ENCODE measurements at regions not wholly inside any gene's neighbourhood (a gene's known extent, or its start where the extent isn't known, plus 50 kb on each side); places are given as distances from the start of the nearest gene placed in this dataset.

DNA sequence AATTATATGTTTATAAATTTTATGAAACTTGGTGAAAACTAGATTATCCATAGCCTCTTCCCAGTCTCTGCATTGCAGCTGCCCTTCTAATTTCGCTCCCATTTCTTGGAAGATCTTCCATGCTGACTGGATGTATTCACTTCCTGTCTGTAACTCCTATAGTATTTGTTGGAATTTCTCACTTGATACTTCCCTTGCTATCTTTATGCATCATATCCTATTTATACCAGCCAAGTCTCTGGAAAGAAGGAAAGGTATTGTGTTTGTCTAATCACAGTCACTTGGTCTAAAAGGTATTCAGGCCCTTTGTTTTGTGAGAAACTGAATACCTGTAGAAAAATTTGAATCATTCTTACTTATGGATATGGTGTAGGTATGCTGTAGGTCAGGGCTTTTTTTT, 870.9 kb upstream of the FRG1 start:
- no peak for DNase-seq (ENCODE audit: low read depth in 2 of 3, low spot score in 2 of 3)

GRCh38 chr4:189071241-189071640, 869.4 kb upstream of the FRG1 start:
- no peak for DNase-seq (ENCODE audit: low read depth in 2 of 3, low spot score in 2 of 3)

GRCh38 chr4:189073739-189074138, 866.9 kb upstream of the FRG1 start:
- DNase-seq (ENCODE audit: low read depth in 2 of 3, low spot score in 2 of 3) = no peak

DNA sequence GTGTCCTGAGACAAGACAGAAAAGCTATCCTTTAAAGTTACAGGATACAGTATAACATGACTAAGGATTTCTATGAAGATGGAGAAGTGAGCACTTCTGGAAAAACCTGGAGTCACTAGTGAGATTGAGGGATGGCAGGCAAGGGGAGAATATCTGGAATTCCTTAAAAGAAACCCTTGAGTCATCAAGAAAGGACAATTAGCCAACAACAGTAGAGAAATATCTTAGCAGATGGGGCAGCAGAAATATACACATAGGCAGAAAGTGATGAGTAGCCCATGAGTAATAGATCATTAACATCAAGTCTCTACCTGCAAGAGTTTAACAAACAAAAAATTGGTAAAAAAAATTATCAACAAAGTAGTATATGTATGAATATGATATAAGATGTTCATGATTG, 858.8 kb upstream of the FRG1 start:
- DNase-seq (ENCODE audit: low read depth in 2 of 3, low spot score in 2 of 3) = no peak

- no peak for DNase-seq (ENCODE audit: low read depth in 2 of 3, low spot score in 2 of 3)
These were observed 856.9 kb upstream of the FRG1 start for GRCh38 chr4:189083769-189084168.

DNA sequence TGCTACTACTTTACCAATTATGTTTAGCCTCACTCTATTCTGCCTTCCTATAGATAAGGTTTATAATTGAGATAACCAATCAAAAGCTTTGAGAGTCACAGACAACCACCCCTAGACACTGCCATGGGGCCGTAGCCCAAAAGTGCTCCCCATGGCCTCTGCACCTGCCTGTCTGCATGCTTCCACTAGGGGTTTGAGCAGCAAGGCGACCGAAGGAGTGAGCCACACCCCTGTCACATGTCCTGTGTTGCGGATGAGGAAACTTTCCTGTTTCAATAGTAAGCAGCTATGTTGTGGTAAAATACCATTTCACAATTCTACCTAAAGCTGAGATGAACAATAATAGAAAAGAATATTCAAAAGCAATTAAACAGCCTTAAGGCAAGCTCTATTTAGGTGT, 856.0 kb upstream of the FRG1 start:
- DNase-seq (ENCODE audit: low read depth in 2 of 3, low spot score in 2 of 3) = no peak

- no peak for DNase-seq (ENCODE audit: low read depth in 2 of 3, low spot score in 2 of 3)
These were observed 852.7 kb upstream of the FRG1 start for GRCh38 chr4:189087971-189088370.

GRCh38 chr4:189088780-189089179, 851.9 kb upstream of the FRG1 start:
- DNase-seq (ENCODE audit: low read depth in 2 of 3, low spot score in 2 of 3) = no peak

DNA sequence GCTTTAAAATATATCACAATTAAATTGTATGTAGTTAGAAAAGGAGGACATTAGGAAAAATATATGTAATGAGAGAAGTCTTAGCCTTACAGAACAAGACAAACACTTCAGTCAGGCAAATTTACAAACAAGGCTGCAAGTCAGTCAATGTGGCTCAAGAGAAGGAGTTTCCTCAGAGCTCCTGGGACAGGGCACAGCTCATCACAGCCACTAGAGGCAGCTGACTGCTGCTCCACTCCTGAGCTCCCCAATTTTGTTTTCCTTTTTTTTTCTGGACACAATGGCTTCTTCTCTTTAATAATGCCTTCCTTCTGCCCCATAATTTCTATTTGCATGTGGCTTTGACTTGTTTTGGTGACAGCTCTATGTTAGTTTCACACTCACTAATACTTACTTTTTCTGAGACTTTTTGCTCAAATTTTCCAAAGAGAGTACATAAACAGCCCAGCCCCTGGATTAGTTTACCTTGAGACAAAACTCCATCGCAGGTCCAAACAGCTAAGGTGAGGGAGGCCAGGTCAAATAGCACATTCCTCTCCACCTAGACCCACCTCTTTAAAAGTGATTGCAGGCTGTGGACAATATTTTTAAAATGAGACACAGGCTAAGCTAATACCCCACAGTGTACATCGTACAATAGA, 850.4 kb upstream of the FRG1 start:
- DNase-seq (ENCODE audit: low read depth in 2 of 3, low spot score in 2 of 3) = no peak

DNA sequence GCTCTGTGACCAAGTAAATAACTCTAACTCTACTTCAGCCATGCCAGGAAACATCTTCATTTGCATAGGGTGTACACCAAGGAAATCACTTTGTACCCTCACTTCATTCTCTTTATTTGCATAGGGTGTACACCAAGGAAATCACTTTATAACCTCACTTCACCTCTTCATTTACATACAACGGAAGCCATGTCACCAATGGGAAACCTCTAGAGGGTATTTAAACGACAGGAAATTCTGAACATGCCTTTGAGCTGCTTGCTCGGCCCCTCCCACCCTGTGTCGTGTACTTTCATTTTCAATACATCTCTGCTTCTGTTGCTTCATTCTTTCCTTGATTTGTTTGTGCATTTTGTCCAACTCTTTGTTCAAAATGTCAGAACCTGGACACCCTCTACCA, 848.1 kb upstream of the FRG1 start:
- DNase-seq (ENCODE audit: low read depth in 2 of 3, low spot score in 2 of 3) = no peak

DNA sequence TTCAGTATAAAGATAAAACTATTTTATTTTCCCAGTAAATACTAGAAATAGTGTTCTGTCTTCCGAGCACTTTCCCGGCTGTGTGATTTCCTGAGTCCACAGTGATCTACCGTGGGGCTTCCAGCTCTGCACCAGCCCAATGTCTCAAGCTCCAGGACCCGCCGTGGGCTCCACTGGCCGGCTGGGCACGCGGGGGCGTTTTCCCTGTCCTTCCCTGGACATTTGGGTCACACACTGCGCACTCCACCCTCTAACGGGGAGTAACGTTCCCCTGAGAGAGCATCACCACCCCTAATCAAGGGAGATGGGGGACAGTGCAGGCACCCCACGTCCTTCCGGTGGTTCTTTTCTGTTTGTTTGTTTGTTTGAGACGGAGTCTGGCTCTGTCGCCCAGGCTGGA, 844.6 kb upstream of the FRG1 start:
- no peak for DNase-seq (ENCODE audit: low read depth in 2 of 3, low spot score in 2 of 3)

DNA sequence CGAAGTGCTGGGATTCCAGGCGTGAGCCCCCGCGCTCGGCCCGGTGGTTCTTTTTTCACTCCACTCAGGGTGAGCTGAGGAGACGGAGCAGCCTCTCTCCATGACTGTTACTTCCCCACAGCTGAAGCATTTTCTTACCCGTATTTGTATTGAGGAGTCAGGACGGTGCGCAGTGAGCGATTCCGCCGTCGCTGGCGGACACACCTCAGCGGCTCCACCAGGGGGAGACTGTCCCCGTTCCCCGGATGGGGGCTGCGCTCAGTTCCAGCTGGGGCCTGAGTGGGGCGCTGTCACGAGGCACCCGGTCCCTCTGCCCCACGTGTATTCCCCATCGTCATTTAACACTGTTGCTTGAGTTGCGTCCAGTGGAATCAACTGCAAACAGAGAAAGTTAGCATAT, 844.0 kb upstream of the FRG1 start:
- DNase-seq (ENCODE audit: low read depth in 2 of 3, low spot score in 2 of 3) = no peak

DNA sequence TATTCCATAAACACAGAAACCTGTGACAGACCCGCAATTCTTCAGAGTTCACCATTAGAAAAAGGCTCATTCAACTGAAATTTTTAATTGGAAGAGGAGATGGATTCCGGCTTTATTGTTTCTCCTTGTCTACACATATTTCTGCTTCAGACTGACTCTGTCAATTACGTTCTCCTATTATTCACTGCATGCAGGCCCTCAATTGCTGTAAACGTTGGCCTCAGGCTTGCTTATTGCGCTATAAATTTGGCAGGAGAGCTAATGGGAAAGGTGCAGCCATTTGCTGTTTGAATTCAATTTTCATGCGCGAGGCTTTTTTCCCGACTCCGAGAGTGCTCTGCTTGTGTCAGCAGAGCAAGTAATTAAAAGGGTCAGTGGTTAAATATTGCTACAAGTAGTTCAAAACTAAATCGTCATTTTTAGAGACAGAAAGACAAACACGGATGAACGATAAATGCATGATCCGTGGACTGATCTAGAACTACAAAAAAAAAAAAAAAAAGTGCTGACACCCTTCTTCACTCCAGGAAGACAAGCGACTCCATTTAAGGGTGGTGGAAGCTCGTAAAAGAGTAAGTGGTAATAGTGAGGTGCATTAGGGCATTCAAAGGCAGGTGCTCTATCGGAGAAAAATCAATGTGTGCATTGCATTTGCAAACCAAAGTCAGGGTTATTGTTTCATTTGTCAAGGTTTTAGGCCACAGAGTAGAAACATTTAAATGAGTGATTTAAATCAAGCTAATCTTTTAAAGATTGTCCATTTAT, 841.6 kb upstream of the FRG1 start:
- DNase-seq (ENCODE audit: low read depth in 2 of 3, low spot score in 2 of 3) = no peak

GRCh38 chr4:189113389-189113888, 827.2 kb upstream of the FRG1 start:
- no peak for DNase-seq (ENCODE audit: low read depth in 2 of 3, low spot score in 2 of 3)

DNA sequence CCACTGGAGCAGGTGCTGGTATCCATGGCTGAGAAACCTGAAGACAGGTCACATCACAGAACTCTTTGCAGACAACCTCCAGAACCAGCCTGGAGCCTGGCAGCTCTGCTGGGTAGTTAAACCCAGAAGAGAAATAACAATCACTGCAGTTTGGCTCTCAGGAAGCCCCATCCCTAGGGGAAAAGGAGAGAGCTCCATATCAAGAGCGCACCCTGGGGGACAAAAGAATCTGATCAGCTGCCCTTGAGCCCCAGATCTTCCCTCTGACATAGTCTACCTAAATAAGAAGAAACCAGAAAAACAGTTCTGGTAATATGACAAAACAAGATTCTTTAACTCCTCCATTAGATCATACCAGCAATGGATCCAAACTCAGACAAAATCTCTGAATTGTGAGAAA, 823.2 kb upstream of the FRG1 start:
- no peak for DNase-seq (ENCODE audit: low read depth in 2 of 3, low spot score in 2 of 3)

DNA sequence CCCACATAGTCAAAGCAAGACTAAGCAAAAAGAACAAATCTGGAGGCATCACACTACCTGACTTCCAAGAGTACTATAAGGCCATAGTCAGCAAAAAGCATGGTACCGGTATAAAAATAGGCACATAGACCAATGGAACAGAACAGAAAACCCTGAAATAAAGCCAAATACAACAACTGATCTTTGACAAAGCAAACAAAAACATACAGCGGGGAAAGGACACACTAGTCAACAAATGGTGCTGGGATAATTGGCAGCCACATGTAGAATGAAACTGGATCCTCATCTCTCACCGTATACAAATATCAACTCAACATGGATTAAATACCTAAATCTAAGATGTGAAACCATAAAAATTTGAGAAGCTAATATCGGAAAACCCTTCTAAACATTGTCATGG, 819.3 kb upstream of the FRG1 start:
- DNase-seq (ENCODE audit: low read depth in 2 of 3, low spot score in 2 of 3) = no peak

DNA sequence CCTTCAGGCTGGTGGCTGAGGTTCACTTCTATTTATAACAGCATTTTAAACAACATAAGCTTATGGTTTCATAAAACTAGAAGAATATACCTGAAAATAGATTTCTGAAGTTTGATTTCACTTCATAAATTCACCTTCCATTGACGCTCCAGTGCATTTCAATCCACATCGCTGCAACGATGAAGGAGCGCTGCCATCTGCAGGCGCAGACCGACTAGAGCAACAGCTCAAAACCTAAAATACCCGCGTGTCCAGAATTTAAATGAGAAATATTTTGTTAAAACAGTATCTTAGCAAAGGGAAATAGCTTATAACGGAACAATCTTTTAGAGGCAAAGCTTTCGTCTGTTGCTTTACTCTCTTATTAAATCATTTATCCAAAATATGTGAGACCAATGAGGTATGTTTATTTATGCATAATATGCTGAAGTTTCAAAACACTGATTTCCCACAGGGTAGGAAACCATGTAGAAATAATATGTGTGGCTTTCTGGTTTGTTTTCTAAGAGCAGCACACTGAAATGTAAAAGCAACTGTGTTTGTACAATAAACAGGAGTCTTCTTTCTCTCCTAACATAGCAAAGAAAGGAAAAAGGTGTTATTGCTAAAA, 816.4 kb upstream of the FRG1 start:
- no peak for DNase-seq (ENCODE audit: low read depth in 2 of 3, low spot score in 2 of 3)

DNA sequence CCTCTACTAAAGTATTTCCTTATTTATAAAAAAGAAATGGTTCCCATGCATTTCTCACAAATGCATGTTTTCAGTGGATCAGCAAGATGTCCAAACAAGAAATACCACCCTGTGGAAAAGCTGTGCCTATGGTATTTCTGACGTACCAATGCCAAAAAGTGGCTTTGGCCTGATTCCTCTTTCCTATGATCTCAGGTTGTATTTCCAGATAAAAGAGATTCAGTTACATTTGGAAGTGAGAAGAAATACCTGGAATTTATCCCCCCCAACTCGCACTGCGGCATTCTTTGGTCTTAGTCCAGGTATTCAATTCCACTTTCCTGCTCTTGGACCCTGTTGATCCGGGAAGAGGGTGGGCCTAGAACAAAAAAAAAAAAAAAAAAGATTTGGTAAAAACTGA, 815.9 kb upstream of the FRG1 start:
- no peak for DNase-seq (ENCODE audit: low read depth in 2 of 3, low spot score in 2 of 3)

DNA sequence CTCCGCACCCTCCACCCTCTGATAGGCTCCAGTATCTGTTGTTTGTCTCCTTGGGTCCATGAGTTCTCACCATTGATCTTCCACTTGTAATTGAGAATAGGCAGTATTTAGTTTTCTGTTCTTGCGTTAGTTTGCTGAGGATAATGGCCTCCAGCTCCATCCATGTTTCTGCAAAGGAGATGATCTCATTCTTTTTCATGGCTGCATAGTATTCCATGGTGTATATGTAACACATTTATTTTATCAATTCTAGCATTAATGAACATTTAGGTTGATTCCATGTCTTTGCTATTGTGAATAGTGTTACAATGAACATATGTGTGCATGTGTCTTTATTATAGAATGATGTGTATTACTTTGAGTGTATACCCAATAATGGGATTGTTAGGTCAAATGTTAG, 814.6 kb upstream of the FRG1 start:
- DNase-seq (ENCODE audit: low read depth in 2 of 3, low spot score in 2 of 3) = no peak

DNA sequence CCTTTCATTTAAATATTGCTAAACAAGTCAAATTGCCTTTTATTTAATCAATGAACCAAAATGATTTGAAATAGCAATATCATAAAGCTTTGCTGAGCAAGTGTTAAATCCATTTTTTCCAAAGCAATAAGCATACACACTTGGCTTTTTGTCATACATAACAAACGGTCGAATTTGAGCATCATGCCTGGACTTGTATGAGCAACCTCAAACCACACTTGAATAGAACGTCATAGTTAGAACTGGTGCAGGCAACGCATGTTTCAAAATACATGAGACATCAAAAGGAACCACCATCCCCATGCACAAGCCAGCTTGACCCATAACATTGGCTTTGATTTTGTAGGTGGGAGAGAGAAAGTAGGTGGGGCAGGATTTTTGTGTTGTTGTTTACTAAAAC, 812.3 kb upstream of the FRG1 start:
- no peak for DNase-seq (ENCODE audit: low read depth in 2 of 3, low spot score in 2 of 3)

- DNase-seq (ENCODE audit: low read depth in 2 of 3, low spot score in 2 of 3) = no peak
These were observed 811.5 kb upstream of the FRG1 start for GRCh38 chr4:189129044-189129694.

DNA sequence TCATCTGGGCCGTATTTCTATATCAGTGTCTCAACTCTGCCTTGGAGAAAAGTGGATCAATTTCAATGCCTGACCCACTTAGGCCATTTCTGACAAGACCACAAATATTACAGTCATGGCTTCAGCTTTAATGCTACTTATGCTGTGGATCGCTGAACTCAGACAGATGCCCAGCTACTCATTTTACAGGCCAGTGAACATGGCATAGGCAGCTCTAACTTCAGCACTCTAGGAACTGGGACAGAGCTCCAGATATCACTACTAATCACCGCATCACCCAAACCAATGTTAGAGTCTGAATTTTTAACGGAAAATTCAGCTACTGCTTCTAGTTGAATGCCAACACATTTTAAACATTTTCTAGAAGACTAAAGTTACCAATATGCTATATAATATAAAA, 809.6 kb upstream of the FRG1 start:
- no peak for DNase-seq (ENCODE audit: low read depth in 2 of 3, low spot score in 2 of 3)
